GM18519 (cell line): ENCODE measurements at regions not wholly inside any gene's neighbourhood (a gene's known extent, or its start where the extent isn't known, plus 50 kb on each side); places are given as distances from the start of the nearest gene placed in this dataset.

ENCODE experiments used
- ATAC-seq: cut with Tn5 transposase; IDR thresholded peaks from one replicate; pipeline ENCODE4 v1.9.1; 2021; ENCODE audit warnings: mild to moderate bottlenecking, moderate library complexity; ENCODE audit not compliant: unreplicated experiment, low FRiP score

DNA sequence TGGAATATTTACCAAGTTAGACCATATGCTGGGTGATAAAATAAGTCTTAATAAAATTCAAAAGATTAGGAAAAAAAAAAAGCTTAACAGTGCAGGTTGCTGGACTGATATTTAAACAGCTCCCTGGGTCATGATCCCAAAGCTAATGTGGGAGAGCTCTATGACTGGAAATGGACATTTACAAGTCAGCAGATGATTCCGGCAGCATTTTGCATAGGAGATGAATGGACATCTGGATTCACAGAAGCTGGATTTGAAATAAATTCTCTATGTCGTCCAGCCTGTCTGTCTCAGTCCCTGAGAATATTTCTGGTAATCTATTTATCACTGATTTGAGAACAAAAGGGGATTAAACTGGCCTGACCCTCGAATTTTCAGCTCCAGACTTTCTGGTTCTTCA, 52.3 kb upstream of the KLHL25 start:
- no peak for ATAC-seq

DNA sequence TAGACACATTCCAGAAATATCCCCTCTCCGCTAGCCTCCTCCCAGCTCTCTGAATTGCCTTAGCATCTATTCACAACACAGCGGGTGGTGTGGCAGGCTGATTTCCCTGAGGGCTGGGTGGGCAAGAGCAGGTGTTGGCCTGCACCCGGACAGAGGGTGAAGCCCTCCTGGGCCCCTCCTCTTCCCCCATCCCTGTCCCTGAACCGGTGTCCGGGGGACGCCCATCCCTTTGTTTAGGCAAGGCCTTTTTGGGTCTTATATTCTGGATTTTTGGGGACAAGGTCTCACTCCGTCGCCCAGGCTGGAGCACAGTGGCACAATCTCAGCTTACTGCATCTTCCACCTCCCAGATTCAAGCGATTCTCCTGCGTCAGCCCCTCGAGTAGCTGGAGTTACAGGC, 55.2 kb upstream of the KLHL25 start:
- ATAC-seq, result no peak

GRCh38 chr15:85852969-85853368, 58.2 kb upstream of the KLHL25 start:
- no peak for ATAC-seq

- ATAC-seq, result no peak
Observed at GRCh38 chr15:85854345-85855097, 59.8 kb upstream of the KLHL25 start.

DNA sequence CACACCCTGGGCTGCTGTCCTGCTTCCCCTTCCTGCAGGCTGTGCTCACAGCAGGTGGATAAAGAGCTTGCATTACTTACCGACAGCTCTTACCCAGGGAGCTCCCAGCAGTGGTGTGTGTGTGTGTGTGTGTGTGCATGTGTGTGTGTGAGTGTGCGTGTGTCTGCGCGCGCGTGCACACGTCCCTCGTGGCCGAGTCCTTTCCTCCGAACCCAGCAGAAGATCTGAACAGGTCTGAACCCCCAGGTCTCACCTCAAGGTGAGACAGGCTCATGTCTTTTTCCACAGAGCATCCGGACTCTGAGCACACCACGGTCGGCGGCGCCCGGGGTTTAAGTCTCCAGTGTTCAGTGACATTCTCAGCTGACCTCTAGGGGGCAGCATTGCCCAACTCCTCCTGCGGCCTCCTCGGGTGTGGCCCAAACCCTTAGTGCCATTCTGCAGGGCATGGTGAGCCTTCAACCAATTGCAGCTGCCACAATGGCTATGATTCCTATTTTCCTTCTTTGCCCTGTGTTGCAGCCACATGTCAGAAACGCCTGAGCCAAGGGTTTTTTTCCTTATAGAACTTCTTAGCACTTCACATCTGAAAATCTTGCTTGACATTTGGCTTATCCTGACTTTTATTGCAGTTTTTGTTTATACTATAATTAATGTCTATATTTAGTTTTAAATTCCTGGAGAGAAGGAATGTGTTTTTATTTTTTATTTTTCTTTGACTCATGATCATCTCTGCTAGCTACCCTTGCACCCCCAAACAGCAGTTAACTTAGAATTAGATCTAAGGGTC, 64.1 kb upstream of the KLHL25 start:
- ATAC-seq, result peak; percentile 87

- no peak for ATAC-seq
Observed at GRCh38 chr15:85859671-85860070, 64.9 kb upstream of the KLHL25 start.

- no peak for ATAC-seq
Observed at GRCh38 chr15:85860394-85861161, 65.9 kb upstream of the KLHL25 start.

- no peak for ATAC-seq
Observed at GRCh38 chr15:85865070-85865684, 70.5 kb upstream of the KLHL25 start.

- ATAC-seq, result no peak
Observed at GRCh38 chr15:85867250-85867649, 72.5 kb upstream of the KLHL25 start.

- ATAC-seq, result no peak
Observed at GRCh38 chr15:85869124-85869523, 74.4 kb upstream of the KLHL25 start.

- no peak for ATAC-seq
Observed at GRCh38 chr15:85870216-85871014, 75.7 kb upstream of the KLHL25 start.

DNA sequence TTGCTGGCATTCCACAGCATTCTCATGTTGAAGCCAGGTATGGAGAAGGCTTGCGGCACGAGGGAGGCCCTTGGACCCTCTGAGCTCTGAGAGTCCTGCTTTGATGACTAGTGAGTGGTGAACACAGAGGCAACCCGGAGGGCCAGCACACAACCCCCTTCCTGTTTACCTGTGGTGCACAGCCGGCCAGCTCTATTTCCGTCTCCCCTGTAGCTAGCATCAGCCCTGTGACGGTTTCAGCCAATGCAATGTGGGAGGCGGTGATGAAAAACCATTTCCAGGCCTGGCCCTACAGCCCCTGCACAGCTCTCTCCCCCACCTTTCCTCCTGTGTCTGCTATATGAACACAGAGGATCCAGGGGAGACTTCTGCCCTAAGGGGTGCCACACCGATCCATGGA, 76.8 kb upstream of the KLHL25 start:
- no peak for ATAC-seq

DNA sequence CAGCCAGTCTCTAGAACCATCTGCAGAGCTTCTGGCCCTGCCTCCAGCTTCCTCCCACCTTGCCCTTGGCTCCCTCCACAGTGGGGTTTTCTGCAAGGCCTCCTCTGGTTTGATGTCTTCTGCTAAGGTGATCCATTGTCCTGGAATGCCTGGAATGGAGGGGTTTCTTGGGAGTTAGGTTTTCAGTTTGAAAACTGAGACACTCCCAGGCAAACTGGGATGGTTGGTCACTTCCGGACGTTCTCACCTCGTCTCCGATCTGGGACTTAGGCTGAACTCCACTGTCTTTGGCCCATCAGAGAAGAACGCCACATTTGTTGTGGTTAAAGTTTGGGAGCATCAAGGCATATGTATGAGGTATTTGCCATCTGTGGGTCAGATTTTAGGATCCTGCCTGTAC, 77.4 kb upstream of the KLHL25 start:
- ATAC-seq, result no peak

DNA sequence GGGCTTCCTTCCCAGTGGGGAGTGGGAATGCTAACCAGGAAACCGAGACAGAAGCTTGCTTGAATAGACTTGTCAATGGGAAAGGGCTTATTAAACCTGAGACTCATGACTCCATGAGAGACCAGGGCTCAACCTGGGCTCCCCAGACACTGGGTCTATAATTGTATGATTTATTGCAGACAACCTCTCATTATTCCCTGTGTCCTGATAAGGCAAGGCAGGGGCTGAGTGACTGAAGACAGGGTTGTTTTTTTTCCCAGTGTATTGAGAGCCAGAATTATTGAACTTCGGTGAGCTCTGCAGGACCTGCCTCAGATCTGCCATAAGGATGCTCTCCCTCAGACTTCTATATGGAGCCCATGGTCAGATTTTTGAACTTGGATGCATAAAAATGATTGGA, 79.5 kb upstream of the KLHL25 start:
- no peak for ATAC-seq

GRCh38 chr15:85875756-85876155, 81.0 kb upstream of the KLHL25 start:
- ATAC-seq, result no peak

DNA sequence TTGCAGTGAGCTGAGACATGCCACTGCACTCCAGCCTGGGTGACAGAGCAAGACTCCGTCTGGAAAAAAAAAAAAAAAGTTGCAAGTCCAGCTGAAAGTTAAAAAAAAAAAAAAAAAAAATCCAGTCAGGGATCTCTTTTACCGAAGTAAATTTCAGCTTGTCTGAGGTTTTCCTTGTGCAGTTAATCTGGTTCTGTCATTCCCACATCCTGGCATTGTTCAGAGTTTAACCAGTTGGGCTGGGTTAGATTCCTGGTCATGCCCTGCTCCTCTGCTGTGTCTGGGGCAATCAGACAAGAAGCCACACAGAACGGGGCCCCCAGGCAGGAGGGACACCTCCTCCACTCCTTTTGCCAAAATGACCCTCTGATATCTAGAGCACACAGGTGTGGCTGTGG, 84.1 kb upstream of the KLHL25 start:
- no peak for ATAC-seq

- no peak for ATAC-seq
Observed at GRCh38 chr15:85879334-85880163, 84.8 kb upstream of the KLHL25 start.

GRCh38 chr15:85880501-85881190, 85.9 kb upstream of the KLHL25 start:
- no peak for ATAC-seq
